B cell (primary cell): ENCODE measurements at regions not wholly inside any gene's neighbourhood (a gene's known extent, or its start where the extent isn't known, plus 50 kb on each side); places are given as distances from the start of the nearest gene placed in this dataset.

Experiments
- EZH2 ChIP-seq: IDR thresholded peaks from 2 replicates; pipeline ENCODE4 v1.6.1; 2012; ENCODE audit warnings: borderline replicate concordance, low read depth, mild to moderate bottlenecking, moderate library complexity, low read length; ENCODE audit not compliant: insufficient read depth, poor library complexity, severe bottlenecking
- TF ChIP-seq, protein P1 (sequence below): fragments of 200-600 bp; IDR thresholded peaks from one replicate; pipeline ENCODE4 v1.8.0; 2022; ENCODE audit warnings: antibody characterized with exemption, mild to moderate bottlenecking

DNA sequence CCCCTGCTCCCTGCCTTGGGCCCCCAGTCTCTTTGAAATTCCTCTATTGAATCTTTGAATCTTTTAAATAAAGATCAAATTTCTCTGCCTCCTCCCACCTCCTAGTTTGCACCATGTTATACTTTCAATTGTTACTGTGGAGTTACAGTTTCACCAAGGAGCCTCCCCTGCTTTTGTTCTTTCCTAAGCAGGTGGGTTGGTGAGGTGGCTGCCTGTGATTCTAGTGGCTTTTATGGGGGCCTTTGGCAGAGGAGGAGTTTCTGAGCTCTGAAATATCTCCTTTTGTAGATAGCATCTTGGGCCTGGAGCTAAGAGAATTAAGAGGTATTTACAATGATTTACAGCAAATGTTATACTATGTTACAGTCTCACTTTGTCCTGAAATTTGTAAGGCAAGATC lies 133.8 kb upstream of the STX18 start:
- TF ChIP-seq, protein P1, sequence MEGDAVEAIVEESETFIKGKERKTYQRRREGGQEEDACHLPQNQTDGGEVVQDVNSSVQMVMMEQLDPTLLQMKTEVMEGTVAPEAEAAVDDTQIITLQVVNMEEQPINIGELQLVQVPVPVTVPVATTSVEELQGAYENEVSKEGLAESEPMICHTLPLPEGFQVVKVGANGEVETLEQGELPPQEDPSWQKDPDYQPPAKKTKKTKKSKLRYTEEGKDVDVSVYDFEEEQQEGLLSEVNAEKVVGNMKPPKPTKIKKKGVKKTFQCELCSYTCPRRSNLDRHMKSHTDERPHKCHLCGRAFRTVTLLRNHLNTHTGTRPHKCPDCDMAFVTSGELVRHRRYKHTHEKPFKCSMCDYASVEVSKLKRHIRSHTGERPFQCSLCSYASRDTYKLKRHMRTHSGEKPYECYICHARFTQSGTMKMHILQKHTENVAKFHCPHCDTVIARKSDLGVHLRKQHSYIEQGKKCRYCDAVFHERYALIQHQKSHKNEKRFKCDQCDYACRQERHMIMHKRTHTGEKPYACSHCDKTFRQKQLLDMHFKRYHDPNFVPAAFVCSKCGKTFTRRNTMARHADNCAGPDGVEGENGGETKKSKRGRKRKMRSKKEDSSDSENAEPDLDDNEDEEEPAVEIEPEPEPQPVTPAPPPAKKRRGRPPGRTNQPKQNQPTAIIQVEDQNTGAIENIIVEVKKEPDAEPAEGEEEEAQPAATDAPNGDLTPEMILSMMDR, result no peak
- TF ChIP-seq EZH2, result no peak
